RWPE1 (cell line): ENCODE measurements at regions not wholly inside any gene's neighbourhood (a gene's known extent, or its start where the extent isn't known, plus 50 kb on each side); places are given as distances from the start of the nearest gene placed in this dataset.
A peak's percentile ranks its signal among the peaks of the same experiment; 100 is the strongest.

ENCODE experiments used
- CTCF ChIA-PET: fragments of 350-600 bp; sonication (Branson Sonifier 250); formaldehyde crosslinking; extraction: SDS; loops from one replicate; lab custom pipeline; 2021; lab: Yijun Ruan, JAX
- POLR2A ChIA-PET: fragments of 400-600 bp; formaldehyde crosslinking; extraction: SDS; loops from one replicate; lab custom pipeline; 2020; ENCODE audit warnings: antibody characterized with exemption; ENCODE audit not compliant: low non-redundant PET; lab: Yijun Ruan, JAX
- DNase-seq: peaks from one replicate; pipeline ENCODE4 v3.0.0; 2012; ENCODE audit warnings: low spot score
- H3K27ac ChIP-seq: fragments of 450-650 bp; 2 replicates; pipeline ENCODE4 v1.5.1; 2017
- TF ChIP-seq, protein P1 (sequence below): fragments of 450-650 bp; conservative IDR thresholded peaks from 2 replicates; pipeline ENCODE4 v1.5.1; 2017; ENCODE audit warnings: low read depth, mild to moderate bottlenecking

DNA sequence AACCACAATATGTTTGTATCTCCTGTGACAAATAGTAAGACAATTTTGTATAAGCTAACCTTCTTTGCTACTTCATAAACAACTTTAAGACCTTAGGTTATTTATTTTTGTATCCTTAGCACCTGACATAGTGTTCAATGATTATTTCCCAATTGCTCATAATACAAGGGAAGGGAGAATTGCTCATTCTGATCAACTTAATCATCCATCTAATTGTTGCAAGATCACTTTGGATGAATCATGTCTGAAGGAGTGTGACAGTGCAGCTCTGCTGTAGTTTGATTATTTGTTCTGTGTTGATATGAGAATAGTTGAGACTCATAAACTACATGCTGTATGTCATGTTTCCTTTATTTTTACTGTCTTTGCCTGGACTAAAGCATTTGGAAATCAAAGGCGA, 721.3 kb upstream of the SEMA6A start:
- no peak overlapping the region for H3K27ac ChIP-seq
- TF ChIP-seq, protein P1, sequence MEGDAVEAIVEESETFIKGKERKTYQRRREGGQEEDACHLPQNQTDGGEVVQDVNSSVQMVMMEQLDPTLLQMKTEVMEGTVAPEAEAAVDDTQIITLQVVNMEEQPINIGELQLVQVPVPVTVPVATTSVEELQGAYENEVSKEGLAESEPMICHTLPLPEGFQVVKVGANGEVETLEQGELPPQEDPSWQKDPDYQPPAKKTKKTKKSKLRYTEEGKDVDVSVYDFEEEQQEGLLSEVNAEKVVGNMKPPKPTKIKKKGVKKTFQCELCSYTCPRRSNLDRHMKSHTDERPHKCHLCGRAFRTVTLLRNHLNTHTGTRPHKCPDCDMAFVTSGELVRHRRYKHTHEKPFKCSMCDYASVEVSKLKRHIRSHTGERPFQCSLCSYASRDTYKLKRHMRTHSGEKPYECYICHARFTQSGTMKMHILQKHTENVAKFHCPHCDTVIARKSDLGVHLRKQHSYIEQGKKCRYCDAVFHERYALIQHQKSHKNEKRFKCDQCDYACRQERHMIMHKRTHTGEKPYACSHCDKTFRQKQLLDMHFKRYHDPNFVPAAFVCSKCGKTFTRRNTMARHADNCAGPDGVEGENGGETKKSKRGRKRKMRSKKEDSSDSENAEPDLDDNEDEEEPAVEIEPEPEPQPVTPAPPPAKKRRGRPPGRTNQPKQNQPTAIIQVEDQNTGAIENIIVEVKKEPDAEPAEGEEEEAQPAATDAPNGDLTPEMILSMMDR, result no peak
- DNase-seq, result peak; percentile 1
- ChIA-PET CTCF (interaction anchor here (0.6 kb wide), 1 partner anchor 13 kb away, joined by 8 read pairs; no protein-coding TSS in a partner anchor), POLR2A (no interaction called here)

DNA sequence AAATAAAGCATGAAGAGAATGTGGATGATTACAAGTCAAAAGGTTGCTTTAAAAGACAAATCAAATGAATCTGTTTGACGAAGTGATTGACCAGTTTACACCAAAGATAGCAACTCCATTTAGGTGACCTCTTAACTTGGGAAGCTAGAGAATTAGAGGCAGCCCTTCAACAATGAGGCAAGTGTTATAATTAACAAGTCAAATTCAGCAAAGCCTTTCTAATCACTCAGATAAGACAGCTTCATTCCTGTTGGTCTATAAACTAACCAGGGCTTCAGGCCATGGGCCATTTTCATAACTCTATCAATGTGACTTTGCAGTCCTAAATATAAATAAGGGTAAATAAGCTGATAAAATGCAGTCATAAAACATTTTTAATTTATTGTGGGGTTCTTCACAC, 712.2 kb upstream of the SEMA6A start:
- TF ChIP-seq, protein P1, result no peak
- ChIA-PET CTCF (interaction anchor here (0.7 kb wide), 1 partner anchor 104 kb away, joined by 4 read pairs; no protein-coding TSS in a partner anchor), POLR2A (no interaction called here)
- no peak overlapping the region for H3K27ac ChIP-seq
- no peak for DNase-seq

DNA sequence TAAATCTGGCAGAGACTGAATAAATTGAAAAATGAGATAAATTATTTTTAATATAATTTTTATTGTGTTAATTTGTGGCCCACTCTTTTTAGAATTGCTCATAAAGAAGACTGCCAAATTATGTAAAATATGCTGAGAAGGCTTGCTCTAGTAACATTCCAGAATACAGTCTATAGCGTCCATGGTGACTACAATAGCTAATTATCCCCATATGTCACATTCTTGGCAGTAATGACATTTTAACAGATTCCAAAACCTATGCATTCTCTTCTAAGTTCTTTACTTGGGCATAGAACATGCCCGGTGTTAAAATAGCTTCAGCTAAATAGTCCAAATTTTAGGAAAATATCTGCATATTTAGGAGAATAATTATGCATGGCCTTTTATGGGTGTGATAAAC, 697.0 kb upstream of the SEMA6A start:
- H3K27ac ChIP-seq, result no peak overlapping the region
- no peak for DNase-seq
- CTCF ChIA-PET, result no interaction called here
- POLR2A ChIA-PET, result no interaction called here
- TF ChIP-seq, protein P1, result no peak

DNA sequence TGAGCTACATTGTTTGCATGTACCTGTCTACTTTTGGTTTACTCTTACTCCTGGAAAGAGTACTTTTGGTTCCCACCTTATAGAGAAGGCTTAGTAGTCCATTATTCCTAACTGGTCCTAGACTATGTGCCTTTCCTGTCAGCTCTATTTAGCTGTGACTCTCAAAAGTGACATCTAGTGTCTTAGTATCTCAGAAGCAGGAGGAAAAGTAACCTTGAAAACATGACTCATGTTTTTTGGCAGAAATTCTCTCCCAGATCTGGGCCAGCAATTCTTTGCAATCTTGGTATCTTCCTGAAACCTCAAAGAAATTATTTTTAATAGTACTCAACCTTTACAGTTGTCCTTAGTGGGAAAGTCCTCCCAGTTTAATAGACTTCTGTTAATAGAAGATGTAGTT, 691.7 kb upstream of the SEMA6A start:
- TF ChIP-seq, protein P1, result no peak
- CTCF ChIA-PET, result interaction anchor here (0.6 to 0.7 kb wide), 4 partner anchors 47 to 707 kb away, joined by 3 to 5 read pairs (median 4); no protein-coding TSS in a partner anchor

DNA sequence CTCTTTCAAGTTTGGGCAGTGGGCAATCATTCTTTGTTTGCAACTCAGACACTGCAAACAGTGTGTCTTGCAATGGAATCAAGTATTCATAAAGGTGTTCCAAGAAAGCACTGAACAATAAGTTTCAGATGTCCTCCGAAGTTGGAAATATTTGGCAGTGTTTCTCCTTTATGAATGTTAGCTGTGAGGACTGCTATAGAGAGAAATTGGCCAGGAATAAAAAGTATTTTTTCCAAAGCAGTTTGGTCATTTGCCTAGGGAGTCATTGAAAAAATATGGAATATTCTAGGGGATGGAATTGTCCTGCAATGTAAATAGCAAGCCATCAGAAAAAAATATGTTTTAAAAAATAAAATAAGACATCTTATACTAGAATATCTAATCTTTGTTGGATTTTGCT, 688.6 kb upstream of the SEMA6A start:
- DNase-seq, result no peak

More for the DNA sequence above, 691.7 kb upstream of the SEMA6A start:
- H3K27ac ChIP-seq, result no peak overlapping the region
- DNase-seq, result no peak
- POLR2A ChIA-PET, result no interaction called here

DNA sequence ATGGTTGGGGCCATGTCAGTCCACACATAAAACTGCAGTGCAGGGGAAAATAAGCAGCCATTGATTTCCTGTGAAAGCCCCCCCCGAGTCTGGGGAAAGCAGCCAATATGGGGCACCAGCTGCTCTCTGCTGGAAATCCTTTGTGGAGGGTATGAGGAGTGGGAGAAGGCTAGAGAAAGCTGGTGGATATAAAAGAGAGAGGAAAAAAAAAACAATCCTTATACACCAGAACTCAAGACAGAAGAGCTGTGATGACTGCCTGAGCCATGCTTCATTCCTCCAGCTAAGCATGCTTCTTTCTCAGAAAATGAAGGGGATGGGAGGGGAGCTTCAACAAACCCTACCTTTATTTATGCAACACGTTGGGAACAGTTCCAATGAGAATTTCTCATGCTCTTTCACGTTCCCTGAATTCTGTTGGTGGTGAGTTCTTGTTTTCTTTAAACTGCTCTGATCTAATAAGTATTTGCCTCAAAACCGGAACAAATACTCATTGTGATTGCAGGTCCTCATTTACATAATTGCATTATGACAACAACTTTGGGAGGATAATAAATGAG, 688.0 kb upstream of the SEMA6A start:
- ChIA-PET POLR2A (no interaction called here), CTCF (interaction anchor here (0.6 kb wide), 1 partner anchor 324 kb away, joined by 5 read pairs; no protein-coding TSS in a partner anchor)
- DNase-seq, result no peak
- TF ChIP-seq, protein P1, result no peak
- H3K27ac ChIP-seq, result peak overlapping the region; percentile 75

More for the DNA sequence above, 688.6 kb upstream of the SEMA6A start:
- no peak overlapping the region for H3K27ac ChIP-seq
- TF ChIP-seq, protein P1, result no peak
- CTCF ChIA-PET, result no interaction called here
- POLR2A ChIA-PET, result no interaction called here
